HCT116 (cell line): ENCODE measurements at regions not wholly inside any gene's neighbourhood (a gene's known extent, or its start where the extent isn't known, plus 50 kb on each side); places are given as distances from the start of the nearest gene placed in this dataset.

Experiments
- ATAC-seq: fragments of 200-7000 bp; cut with Tn5 transposase; 2 replicates; pipeline ENCODE4 v1.9.1; 2020; ENCODE audit warnings: mild to moderate bottlenecking, moderate library complexity
- BruUV-seq: library from RNA; stranded (reverse); fragments of 400-500 nt; replicated peaks from 2 replicates; lab custom pipeline; 2021; lab: Mats Ljungman, UMichigan
- CTCF ChIA-PET: fragments of 300-600 bp; sonication (Branson Sonifier 250); formaldehyde crosslinking; loops from one replicate; lab custom pipeline; 2021; ENCODE audit warnings: antibody characterized with exemption; lab: Charles Lee
- POLR2A ChIA-PET: fragments of 300-600, 350-600 bp; sonication (Branson Sonifier 250); formaldehyde crosslinking; loops from one replicate; lab custom pipeline; 2021; ENCODE audit warnings: antibody characterized with exemption; lab: Charles Lee
- RAD21 ChIA-PET, 2 experiments: fragments of 300-600 bp; sonication (Branson Sonifier 250); formaldehyde crosslinking; loops; one replicate each; lab custom pipeline; 2023; ENCODE audit warnings: low total read pairs in 2 of 2; ENCODE audit not compliant: uncharacterized antibody in 2 of 2, unreplicated experiment in 2 of 2, low non-redundant PET in 1 of 2; lab: Charles Lee
- DNase-seq: peaks from one replicate; pipeline ENCODE4 v3.0.0-alpha.2; 2010; ENCODE audit warnings: low read depth, low spot score
- H2AFZ ChIP-seq: fragments of 200-600 bp; shearing (Covaris generic), sonication (generic); 2 replicates; pipeline ENCODE4 v1.6.1; 2017; ENCODE audit warnings: low read depth, mixed run types, mixed read lengths, antibody characterized with exemption, low read length; ENCODE audit not compliant: poor library complexity, severe bottlenecking
- H3K27ac ChIP-seq: 2 replicates; pipeline ENCODE4 v1.5.1; 2012; ENCODE audit warnings: low read depth, low read length
- H3K27me3 ChIP-seq: fragments of 200-600 bp; sonication (generic); 2 replicates; pipeline ENCODE4 v1.6.1; 2016; ENCODE audit warnings: mixed run types, low read length, mixed read lengths; ENCODE audit not compliant: insufficient read depth
- H3K36me3 ChIP-seq, 2 experiments: fragments of 200-500 bp in 1 of 2; fragments of 200-600 bp in 1 of 2; sonication (Bioruptor generic) in 1 of 2; sonication (generic) in 1 of 2; 2 replicates each; pipeline versions ENCODE4 v1.5.1 to v1.6.1; 2014 to 2016; ENCODE audit warnings: low read length in 2 of 2, inconsistent platforms in 1 of 2, mixed read lengths in 1 of 2, mixed run types in 1 of 2; ENCODE audit not compliant: insufficient read depth in 2 of 2, control insufficient read depth in 1 of 2
- H3K4me1 ChIP-seq, 2 experiments: fragments of 200-600 bp in 1 of 2; sonication (generic) in 1 of 2; 2 replicates each; pipeline versions ENCODE4 v1.5.1 to v1.6.1; 2012 to 2017; ENCODE audit warnings: low read length in 2 of 2, inconsistent platforms in 1 of 2, mild to moderate bottlenecking in 1 of 2, mixed read lengths in 1 of 2, mixed run types in 1 of 2, moderate library complexity in 1 of 2; ENCODE audit not compliant: insufficient read depth in 2 of 2, control insufficient read depth in 1 of 2
- H3K4me2 ChIP-seq: fragments of 200-600 bp; sonication (generic); 2 replicates; pipeline ENCODE4 v1.6.1; 2017; ENCODE audit warnings: mixed run types, low read length, mixed read lengths
- H3K4me3 ChIP-seq, 2 experiments: fragments of 200-600 bp in 1 of 2; sonication (generic) in 1 of 2; replicated peaks in 1 of 2; 2 replicates each; pipeline ENCODE4 v1.5.1; 2011 to 2016; ENCODE audit warnings: low read length in 2 of 2, control low read depth in 1 of 2, low read depth in 1 of 2, mild to moderate bottlenecking in 1 of 2, mixed read lengths in 1 of 2, mixed run types in 1 of 2
- H3K79me2 ChIP-seq: fragments of 200-600 bp; sonication (generic); 2 replicates; pipeline ENCODE4 v1.6.1; 2017; ENCODE audit warnings: mild to moderate bottlenecking, mixed run types, low read length, moderate library complexity, mixed read lengths; ENCODE audit not compliant: insufficient read depth
- H3K9ac ChIP-seq: fragments of 200-600 bp; sonication (generic); 2 replicates; pipeline ENCODE4 v1.6.1; 2016; ENCODE audit warnings: low read length, mixed read lengths
- H3K9me2 ChIP-seq: fragments of 200-600 bp; sonication (generic), shearing (Covaris generic); 2 replicates; pipeline ENCODE4 v1.6.1; 2017; ENCODE audit warnings: mixed run types, mild to moderate bottlenecking, moderate library complexity; ENCODE audit not compliant: insufficient read depth
- H3K9me3 ChIP-seq, 2 experiments: fragments of 200-500 bp in 1 of 2; fragments of 200-600 bp in 1 of 2; sonication (Bioruptor generic) in 1 of 2; sonication (generic) in 1 of 2; 2 replicates each; pipeline ENCODE4 v1.6.1; 2014 to 2017; ENCODE audit warnings: low read length in 2 of 2, mixed read lengths in 2 of 2, inconsistent platforms in 1 of 2, low read depth in 1 of 2, mild to moderate bottlenecking in 1 of 2, mixed run types in 1 of 2, moderate library complexity in 1 of 2; ENCODE audit not compliant: control insufficient read depth in 1 of 2, insufficient read depth in 1 of 2
- H4K20me1 ChIP-seq: fragments of 200-600 bp; sonication (generic), shearing (Covaris generic); 2 replicates; pipeline ENCODE4 v1.6.1; 2017; ENCODE audit warnings: mixed run types, mild to moderate bottlenecking, moderate library complexity; ENCODE audit not compliant: insufficient read depth
- CBX3 ChIP-seq: IDR thresholded peaks from 2 replicates; pipeline ENCODE4 v1.6.1; 2012; ENCODE audit warnings: low read depth
- CEBPB ChIP-seq: IDR thresholded peaks from 2 replicates; pipeline ENCODE4 v1.6.1; 2012; ENCODE audit warnings: low read depth
- EGR1 ChIP-seq: IDR thresholded peaks from 2 replicates; pipeline ENCODE4 v1.6.1; 2012; ENCODE audit warnings: low read depth
- EZH2phosphoT487 ChIP-seq: fragments of 200-600 bp; IDR thresholded peaks from 2 replicates; pipeline ENCODE4 v1.6.1; 2018; ENCODE audit warnings: antibody characterized with exemption, borderline replicate concordance
- SIN3A ChIP-seq: IDR thresholded peaks from 2 replicates; pipeline ENCODE4 v1.6.1; 2012; ENCODE audit warnings: low read depth
- SP1 ChIP-seq: IDR thresholded peaks from 2 replicates; pipeline ENCODE4 v1.6.1; 2012; ENCODE audit warnings: low read depth
- ZNF274 ChIP-seq: fragments of 200-500 bp; sonication (Bioruptor generic); IDR thresholded peaks from 2 replicates; pipeline ENCODE4 v1.6.1; 2014; ENCODE audit warnings: mild to moderate bottlenecking, low read depth, low read length, inconsistent platforms
- intact Hi-C: fragments of 100-400 bp; cut with micrococcal nuclease; formaldehyde crosslinking; loops from 2 replicates; pipeline ENCODE4 v1.10.0; 2022
- TF ChIP-seq, protein P1 (sequence below): IDR thresholded peaks from 2 replicates; pipeline ENCODE4 v1.6.1; 2012
- TF ChIP-seq, protein P2 (sequence below): IDR thresholded peaks from 2 replicates; pipeline ENCODE4 v1.6.1; 2012; ENCODE audit warnings: low read depth
- TF ChIP-seq, protein P3 (sequence below), 3 experiments: fragments of 200-600 bp in 1 of 3; sonication (generic) in 1 of 3; IDR thresholded peaks in 2 of 3; conservative IDR thresholded peaks in 1 of 3; 2 replicates each; pipeline ENCODE4 v1.5.1; 2012 to 2017; ENCODE audit warnings: low read depth in 2 of 3, low read length in 2 of 3, antibody characterized with exemption in 1 of 3, borderline replicate concordance in 1 of 3, control low read depth in 1 of 3, mild to moderate bottlenecking in 1 of 3, mixed read lengths in 1 of 3, mixed run types in 1 of 3, moderate library complexity in 1 of 3; ENCODE audit not compliant: insufficient read depth in 1 of 3
- TF ChIP-seq, protein P4 (sequence below): IDR thresholded peaks from 2 replicates; pipeline ENCODE4 v1.6.1; 2012

DNA sequence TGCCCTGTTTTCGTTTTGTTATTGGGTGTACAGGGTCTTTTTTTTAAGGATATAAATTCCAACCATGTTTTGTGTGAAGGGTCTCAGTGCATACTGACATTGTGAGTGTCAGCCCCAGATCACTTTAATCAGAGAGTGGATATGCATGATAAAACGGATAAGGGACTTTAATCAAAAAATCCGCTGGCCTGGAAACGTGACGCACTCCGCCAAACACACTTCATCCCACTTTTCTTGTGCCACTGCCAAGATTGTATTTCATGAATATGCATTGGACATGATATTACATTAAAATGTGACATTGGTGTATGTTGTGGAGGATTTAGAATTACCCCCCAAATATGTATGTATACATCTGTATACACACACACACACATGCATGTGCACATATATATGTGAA, 273.1 kb downstream of the VRK1 start:
- no peak for TF ChIP-seq SIN3A
- TF ChIP-seq, protein P1, sequence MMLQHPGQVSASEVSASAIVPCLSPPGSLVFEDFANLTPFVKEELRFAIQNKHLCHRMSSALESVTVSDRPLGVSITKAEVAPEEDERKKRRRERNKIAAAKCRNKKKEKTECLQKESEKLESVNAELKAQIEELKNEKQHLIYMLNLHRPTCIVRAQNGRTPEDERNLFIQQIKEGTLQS, result no peak
- TF ChIP-seq EGR1, result no peak
- no peak for TF ChIP-seq CBX3
- TF ChIP-seq, protein P2, sequence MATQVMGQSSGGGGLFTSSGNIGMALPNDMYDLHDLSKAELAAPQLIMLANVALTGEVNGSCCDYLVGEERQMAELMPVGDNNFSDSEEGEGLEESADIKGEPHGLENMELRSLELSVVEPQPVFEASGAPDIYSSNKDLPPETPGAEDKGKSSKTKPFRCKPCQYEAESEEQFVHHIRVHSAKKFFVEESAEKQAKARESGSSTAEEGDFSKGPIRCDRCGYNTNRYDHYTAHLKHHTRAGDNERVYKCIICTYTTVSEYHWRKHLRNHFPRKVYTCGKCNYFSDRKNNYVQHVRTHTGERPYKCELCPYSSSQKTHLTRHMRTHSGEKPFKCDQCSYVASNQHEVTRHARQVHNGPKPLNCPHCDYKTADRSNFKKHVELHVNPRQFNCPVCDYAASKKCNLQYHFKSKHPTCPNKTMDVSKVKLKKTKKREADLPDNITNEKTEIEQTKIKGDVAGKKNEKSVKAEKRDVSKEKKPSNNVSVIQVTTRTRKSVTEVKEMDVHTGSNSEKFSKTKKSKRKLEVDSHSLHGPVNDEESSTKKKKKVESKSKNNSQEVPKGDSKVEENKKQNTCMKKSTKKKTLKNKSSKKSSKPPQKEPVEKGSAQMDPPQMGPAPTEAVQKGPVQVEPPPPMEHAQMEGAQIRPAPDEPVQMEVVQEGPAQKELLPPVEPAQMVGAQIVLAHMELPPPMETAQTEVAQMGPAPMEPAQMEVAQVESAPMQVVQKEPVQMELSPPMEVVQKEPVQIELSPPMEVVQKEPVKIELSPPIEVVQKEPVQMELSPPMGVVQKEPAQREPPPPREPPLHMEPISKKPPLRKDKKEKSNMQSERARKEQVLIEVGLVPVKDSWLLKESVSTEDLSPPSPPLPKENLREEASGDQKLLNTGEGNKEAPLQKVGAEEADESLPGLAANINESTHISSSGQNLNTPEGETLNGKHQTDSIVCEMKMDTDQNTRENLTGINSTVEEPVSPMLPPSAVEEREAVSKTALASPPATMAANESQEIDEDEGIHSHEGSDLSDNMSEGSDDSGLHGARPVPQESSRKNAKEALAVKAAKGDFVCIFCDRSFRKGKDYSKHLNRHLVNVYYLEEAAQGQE, result no peak
- no peak for TF ChIP-seq EZH2phosphoT487
- TF ChIP-seq, protein P3, sequence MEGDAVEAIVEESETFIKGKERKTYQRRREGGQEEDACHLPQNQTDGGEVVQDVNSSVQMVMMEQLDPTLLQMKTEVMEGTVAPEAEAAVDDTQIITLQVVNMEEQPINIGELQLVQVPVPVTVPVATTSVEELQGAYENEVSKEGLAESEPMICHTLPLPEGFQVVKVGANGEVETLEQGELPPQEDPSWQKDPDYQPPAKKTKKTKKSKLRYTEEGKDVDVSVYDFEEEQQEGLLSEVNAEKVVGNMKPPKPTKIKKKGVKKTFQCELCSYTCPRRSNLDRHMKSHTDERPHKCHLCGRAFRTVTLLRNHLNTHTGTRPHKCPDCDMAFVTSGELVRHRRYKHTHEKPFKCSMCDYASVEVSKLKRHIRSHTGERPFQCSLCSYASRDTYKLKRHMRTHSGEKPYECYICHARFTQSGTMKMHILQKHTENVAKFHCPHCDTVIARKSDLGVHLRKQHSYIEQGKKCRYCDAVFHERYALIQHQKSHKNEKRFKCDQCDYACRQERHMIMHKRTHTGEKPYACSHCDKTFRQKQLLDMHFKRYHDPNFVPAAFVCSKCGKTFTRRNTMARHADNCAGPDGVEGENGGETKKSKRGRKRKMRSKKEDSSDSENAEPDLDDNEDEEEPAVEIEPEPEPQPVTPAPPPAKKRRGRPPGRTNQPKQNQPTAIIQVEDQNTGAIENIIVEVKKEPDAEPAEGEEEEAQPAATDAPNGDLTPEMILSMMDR (IDR thresholded peaks at IDR 0.05 in 2 of 3, conservative IDR thresholded peaks at IDR 0.05 in 1 of 3; ENCODE audit: borderline replicate concordance in 1 of 3, insufficient read depth in 1 of 3, low read depth in 2 of 3, low read length in 2 of 3), result no peak
- no peak for TF ChIP-seq CEBPB
- no peak for TF ChIP-seq ZNF274
- TF ChIP-seq, protein P4, sequence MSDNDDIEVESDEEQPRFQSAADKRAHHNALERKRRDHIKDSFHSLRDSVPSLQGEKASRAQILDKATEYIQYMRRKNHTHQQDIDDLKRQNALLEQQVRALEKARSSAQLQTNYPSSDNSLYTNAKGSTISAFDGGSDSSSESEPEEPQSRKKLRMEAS, result no peak
- TF ChIP-seq SP1, result no peak
- RAD21 ChIA-PET, result no interaction called here
- no peaks in the 10 kb centered on the region for H3K36me3 ChIP-seq

More for the DNA sequence above, 273.1 kb downstream of the VRK1 start:
- Histone ChIP-seq H3K4me2 (no peak overlapping the region), H4K20me1 (no peaks in the 10 kb centered on the region), H3K9me2 (no peaks in the 10 kb centered on the region), H3K9me3 (no peaks in the 10 kb centered on the region), H3K9ac (no peak overlapping the region), H2AFZ (no peak overlapping the region), H3K27me3 (no peaks in the 10 kb centered on the region), H3K79me2 (no peaks in the 10 kb centered on the region), H3K27ac (no peak overlapping the region), H3K4me3 (no peak overlapping the region), H3K4me1 (peaks cover under 1 to 9% of the 10 kb centered on the region in 2 experiments; a peak in 2 of 4 replicates)
- ChIA-PET CTCF (no interaction called here), POLR2A (no interaction called here)
- intact Hi-C loops, result no loop called here
- DNase-seq (no peak), ATAC-seq (no peak)
- no TSS peak for BruUV-seq
